SK-N-SH (cell line): ENCODE measurements at regions not wholly inside any gene's neighbourhood (a gene's known extent, or its start where the extent isn't known, plus 50 kb on each side); places are given as distances from the start of the nearest gene placed in this dataset.
A peak's percentile ranks its signal among the peaks of the same experiment; 100 is the strongest.

Experiments used
- CTCF ChIA-PET: fragments of 300-600, 350-600 bp; formaldehyde crosslinking; extraction: SDS; loops from one replicate; lab custom pipeline; 2021; lab: Yijun Ruan, JAX
- POLR2A ChIA-PET: fragments of 350-600 bp; sonication (Branson Sonifier 250); formaldehyde crosslinking; extraction: SDS; loops from one replicate; lab custom pipeline; 2020; ENCODE audit warnings: antibody characterized with exemption, inconsistent platforms; lab: Yijun Ruan, JAX
- DNase-seq: peaks from one replicate; pipeline ENCODE4 v3.0.0; 2012
- H2AFZ ChIP-seq: fragments of 200-600 bp; sonication (generic); 2 replicates; pipeline ENCODE4 v1.8.1; 2016; ENCODE audit warnings: antibody characterized with exemption, mild to moderate bottlenecking, low read depth
- H3F3A ChIP-seq: fragments of 200-600 bp; sonication (generic); replicated peaks from 2 replicates; pipeline ENCODE3; 2016; ENCODE audit warnings: antibody characterized with exemption, mild to moderate bottlenecking; ENCODE audit not compliant: insufficient read depth
- H3K27ac ChIP-seq, 2 experiments: fragments of 200-500 bp in 1 of 2; fragments of 200-600 bp in 1 of 2; sonication (Bioruptor generic) in 1 of 2; sonication (generic), shearing (Covaris generic) in 1 of 2; 2 replicates each; pipeline versions ENCODE4 v1.5.1 to v1.6.1; 2014 to 2016; ENCODE audit warnings: low read depth in 2 of 2, inconsistent platforms in 1 of 2, low read length in 1 of 2, mild to moderate bottlenecking in 1 of 2, mixed read lengths in 1 of 2
- H3K27me3 ChIP-seq: fragments of 200-600 bp; sonication (generic), shearing (Covaris generic); 2 replicates; pipeline ENCODE4 v1.6.1; 2016; ENCODE audit warnings: mixed run types; ENCODE audit not compliant: insufficient read depth
- H3K36me3 ChIP-seq, 2 experiments: fragments of 200-500 bp in 1 of 2; fragments of 200-600 bp in 1 of 2; sonication (Bioruptor generic) in 1 of 2; sonication (generic) in 1 of 2; replicated peaks in 1 of 2; 2 replicates each; pipeline versions ENCODE3 to v1.5.1; 2014 to 2016; ENCODE audit warnings: low read length in 1 of 2, mild to moderate bottlenecking in 1 of 2; ENCODE audit not compliant: insufficient read depth in 2 of 2, control insufficient read depth in 1 of 2
- H3K4me1 ChIP-seq, 2 experiments: fragments of 200-500 bp in 1 of 2; fragments of 200-600 bp in 1 of 2; sonication (Bioruptor generic) in 1 of 2; sonication (generic), shearing (Covaris generic) in 1 of 2; 2 replicates each; pipeline versions ENCODE4 v1.5.1 to v1.6.1; 2014 to 2016; ENCODE audit warnings: low read depth in 1 of 2, low read length in 1 of 2, mixed run types in 1 of 2; ENCODE audit not compliant: insufficient read depth in 2 of 2, control insufficient read depth in 1 of 2
- H3K4me2 ChIP-seq: fragments of 200-600 bp; sonication (generic), shearing (Covaris generic); 2 replicates; pipeline ENCODE4 v1.6.1; 2017; ENCODE audit warnings: mixed run types
- H3K4me3 ChIP-seq, 2 experiments: fragments of 200-500 bp in 1 of 2; fragments of 200-600 bp in 1 of 2; sonication (Bioruptor generic) in 1 of 2; sonication (generic), shearing (Covaris generic) in 1 of 2; 2 replicates each; pipeline versions ENCODE4 v1.5.1 to v1.8.1; 2014 to 2016; ENCODE audit warnings: low read depth in 2 of 2, inconsistent platforms in 1 of 2, low read length in 1 of 2, mild to moderate bottlenecking in 1 of 2, mixed read lengths in 1 of 2, moderate library complexity in 1 of 2
- H3K79me2 ChIP-seq: fragments of 200-600 bp; sonication (generic); 2 replicates; pipeline ENCODE4 v1.8.1; 2017; ENCODE audit warnings: mild to moderate bottlenecking; ENCODE audit not compliant: insufficient read depth
- H3K9ac ChIP-seq: fragments of 200-600 bp; sonication (generic); 2 replicates; pipeline ENCODE4 v1.6.1; 2017; ENCODE audit warnings: mixed run types
- H3K9me2 ChIP-seq: fragments of 200-600 bp; sonication (generic); 2 replicates; pipeline ENCODE4 v1.6.1; 2017; ENCODE audit warnings: mixed run types
- H3K9me3 ChIP-seq: fragments of 200-600 bp; sonication (generic); 2 replicates; pipeline ENCODE4 v1.6.1; 2017; ENCODE audit warnings: mixed run types, mild to moderate bottlenecking, moderate library complexity
- H4K20me1 ChIP-seq: fragments of 200-600 bp; sonication (generic); 2 replicates; pipeline ENCODE4 v1.6.1; 2017; ENCODE audit warnings: mild to moderate bottlenecking, mixed run types; ENCODE audit not compliant: insufficient read depth
- CHD2 ChIP-seq: fragments of 150-350 bp; IDR thresholded peaks from 2 replicates; pipeline ENCODE4 v1.6.1; 2018; ENCODE audit warnings: low read length; ENCODE audit not compliant: partially characterized antibody
- ELF1 ChIP-seq: IDR thresholded peaks from 2 replicates; pipeline ENCODE4 v1.4.0; 2012
- EP300 ChIP-seq, 2 experiments: IDR thresholded peaks; 2 replicates each; pipeline versions ENCODE4 v1.4.0 to v1.6.1; 2012; ENCODE audit warnings: borderline replicate concordance in 1 of 2, low read depth in 1 of 2, low read length in 1 of 2
- EZH2phosphoT487 ChIP-seq: fragments of 200-600 bp; sonication (generic); IDR thresholded peaks from 2 replicates; pipeline ENCODE4 v1.6.1; 2017; ENCODE audit warnings: low read depth, mixed run types, mild to moderate bottlenecking, antibody characterized with exemption, moderate library complexity, borderline replicate concordance
- FOSL2 ChIP-seq: IDR thresholded peaks from 2 replicates; pipeline ENCODE4 v1.4.0; 2012; ENCODE audit warnings: low read depth, mild to moderate bottlenecking, moderate library complexity, borderline replicate concordance
- GATA2 ChIP-seq: sonication (generic); formaldehyde crosslinking; IDR thresholded peaks from 2 replicates; pipeline ENCODE4 v1.5.0; 2020; ENCODE audit warnings: mild to moderate bottlenecking, missing genetic modification reagents
- MEF2A ChIP-seq: IDR thresholded peaks from 2 replicates; pipeline ENCODE4 v1.4.0; 2012; ENCODE audit warnings: low read depth, borderline replicate concordance
- NFIC ChIP-seq: IDR thresholded peaks from 2 replicates; pipeline ENCODE4 v1.4.0; 2012; ENCODE audit warnings: borderline replicate concordance
- RXRA ChIP-seq: IDR thresholded peaks from 2 replicates; pipeline ENCODE4 v1.4.0; 2012; ENCODE audit warnings: low read depth, mild to moderate bottlenecking, borderline replicate concordance
- TAF1 ChIP-seq: IDR thresholded peaks from 2 replicates; pipeline ENCODE4 v1.6.1; 2012; ENCODE audit warnings: low read depth, mild to moderate bottlenecking, low read length, moderate library complexity, borderline replicate concordance
- TCF12 ChIP-seq: IDR thresholded peaks from 2 replicates; pipeline ENCODE4 v1.4.0; 2012
- TEAD4 ChIP-seq: IDR thresholded peaks from 2 replicates; pipeline ENCODE4 v1.4.0; 2012; ENCODE audit warnings: mild to moderate bottlenecking, borderline replicate concordance; ENCODE audit not compliant: insufficient read depth
- YY1 ChIP-seq: IDR thresholded peaks from 2 replicates; pipeline ENCODE4 v1.4.0; 2012; ENCODE audit warnings: low read depth, mild to moderate bottlenecking
- WGBS: methylation state at CpG from one replicate; pipeline ENCODE4 v1.1.6; 2017; ENCODE audit warnings: low lambda C conversion rate; 5-methylcytosine and 5-hydroxymethylcytosine counted together
- TF ChIP-seq, protein P1 (sequence below): IDR thresholded peaks from 2 replicates; pipeline ENCODE4; 2012
- TF ChIP-seq, protein P2 (sequence below): fragments of 200-600 bp; sonication (generic); IDR thresholded peaks from 2 replicates; pipeline ENCODE4 v1.6.1; 2017; ENCODE audit warnings: antibody characterized with exemption, mild to moderate bottlenecking, moderate library complexity

DNA sequence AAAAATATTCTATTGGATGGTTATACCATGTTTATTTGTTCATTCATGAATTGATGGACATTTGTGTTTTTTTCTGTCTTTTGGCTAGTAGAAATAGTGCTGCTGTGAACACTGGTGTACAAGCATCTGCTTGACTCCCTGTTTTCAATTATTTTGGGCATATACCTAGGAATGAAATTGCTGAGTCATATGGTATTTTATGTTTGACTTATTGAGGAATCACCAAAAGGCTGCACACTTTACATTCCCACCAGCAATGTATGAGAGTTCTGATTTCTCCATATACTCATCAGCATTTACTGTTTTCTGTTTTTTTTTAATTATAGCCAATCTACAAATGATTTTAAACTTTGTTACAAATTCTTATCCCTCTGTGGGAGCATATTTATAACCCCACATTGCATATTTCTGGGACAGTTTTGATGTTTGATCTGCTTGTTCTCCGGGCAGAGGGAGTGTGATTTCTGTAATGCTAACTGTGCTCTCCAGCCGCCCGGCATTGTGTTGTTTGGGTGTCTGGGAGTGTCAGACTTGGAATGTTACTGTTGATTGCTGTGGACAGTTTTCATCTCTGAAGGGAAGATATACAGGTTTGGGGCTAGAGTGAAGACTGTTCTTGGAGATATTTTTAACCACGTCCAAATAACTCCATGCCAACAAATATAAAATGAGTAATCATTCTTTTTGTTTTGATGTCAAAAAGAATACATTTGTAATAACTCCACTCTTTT, 60.5 kb upstream of the PGRMC2 start:
- H4K20me1 ChIP-seq = no peaks in the 10 kb centered on the region
- no peaks in the 10 kb centered on the region for H3K27me3 ChIP-seq
- no peaks in the 10 kb centered on the region for H3K36me3 ChIP-seq
- ChIA-PET CTCF (no interaction called here), POLR2A (no interaction called here)
- H3F3A ChIP-seq = peaks cover 28% of the 10 kb centered on the region
- DNase-seq = no peak
- H3K27ac ChIP-seq = peak overlapping the region; percentile 59 to 89; a peak in 3 of 4 replicates
- peak overlapping the region; percentile 61 for H3K4me2 ChIP-seq
- no peaks in the 10 kb centered on the region for H3K9me2 ChIP-seq
- TF ChIP-seq ELF1 (no peak), NFIC (peak; percentile 36; the same call in 1 of the 2 replicates), EP300 (IDR thresholded peaks at IDR 0.05; ENCODE audit: borderline replicate concordance in 1 of 2, low read depth in 1 of 2, low read length in 1 of 2) (peak in 1 of 2 experiments; percentile 45; a peak in 1 of 4 replicates), TCF12 (peak; percentile 54), GATA2 (no peak), CHD2 (no peak), TEAD4 (no peak), EZH2phosphoT487 (no peak), MEF2A (peak; percentile 50; the same call in 1 of the 2 replicates), YY1 (no peak)
- TF ChIP-seq, protein P1, sequence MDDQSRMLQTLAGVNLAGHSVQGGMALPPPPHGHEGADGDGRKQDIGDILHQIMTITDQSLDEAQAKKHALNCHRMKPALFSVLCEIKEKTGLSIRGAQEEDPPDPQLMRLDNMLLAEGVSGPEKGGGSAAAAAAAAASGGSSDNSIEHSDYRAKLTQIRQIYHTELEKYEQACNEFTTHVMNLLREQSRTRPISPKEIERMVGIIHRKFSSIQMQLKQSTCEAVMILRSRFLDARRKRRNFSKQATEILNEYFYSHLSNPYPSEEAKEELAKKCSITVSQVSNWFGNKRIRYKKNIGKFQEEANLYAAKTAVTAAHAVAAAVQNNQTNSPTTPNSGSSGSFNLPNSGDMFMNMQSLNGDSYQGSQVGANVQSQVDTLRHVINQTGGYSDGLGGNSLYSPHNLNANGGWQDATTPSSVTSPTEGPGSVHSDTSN = peak; percentile 84
- H3K79me2 ChIP-seq = no peaks in the 10 kb centered on the region
- peaks cover 0 to 13% of the 10 kb centered on the region in 2 experiments; a peak in 2 of 4 replicates for H3K4me1 ChIP-seq
- 0 out of 4 replicates have a peak overlapping the region, but pooled peaks of 1 of the 2 experiments have one; percentile 7 for H3K4me3 ChIP-seq
- H3K9ac ChIP-seq = peak overlapping the region; percentile 35; the same call in 1 of the 2 replicates
- H2AFZ ChIP-seq = peak overlapping the region; percentile 55; the same call in 1 of the 2 replicates
- H3K9me3 ChIP-seq = no peaks in the 10 kb centered on the region
- WGBS = 49% methylated on average over 4 of the region's 4 CpGs

GRCh38 chr4:128347175-128347868, 59.7 kb upstream of the PGRMC2 start:
- no peak for DNase-seq
- H3K27me3 ChIP-seq = no peaks in the 10 kb centered on the region
- no peak overlapping the region; the same call in 1 of the 2 replicates for H3K9ac ChIP-seq
- H3K36me3 ChIP-seq = no peaks in the 10 kb centered on the region
- no peaks in the 10 kb centered on the region for H4K20me1 ChIP-seq
- peaks cover 28% of the 10 kb centered on the region for H3F3A ChIP-seq
- H3K4me2 ChIP-seq = 0 out of 2 replicates have a peak overlapping the region, but pooled peaks have one; percentile 61
- ChIA-PET POLR2A (no interaction called here), CTCF (interaction anchor here (0.6 kb wide), 1 partner anchor 897 kb away, joined by 3 read pairs; no protein-coding TSS in a partner anchor)
- H3K4me1 ChIP-seq = peaks cover 0 to 13% of the 10 kb centered on the region in 2 experiments; a peak in 3 of 4 replicates
- no peaks in the 10 kb centered on the region for H3K79me2 ChIP-seq
- no peak overlapping the region for H3K4me3 ChIP-seq
- no peak overlapping the region for H2AFZ ChIP-seq
- H3K9me2 ChIP-seq = no peaks in the 10 kb centered on the region
- TF ChIP-seq FOSL2 (no peak), RXRA (no peak), TCF12 (no peak), TAF1 (no peak)
- TF ChIP-seq, protein P2, sequence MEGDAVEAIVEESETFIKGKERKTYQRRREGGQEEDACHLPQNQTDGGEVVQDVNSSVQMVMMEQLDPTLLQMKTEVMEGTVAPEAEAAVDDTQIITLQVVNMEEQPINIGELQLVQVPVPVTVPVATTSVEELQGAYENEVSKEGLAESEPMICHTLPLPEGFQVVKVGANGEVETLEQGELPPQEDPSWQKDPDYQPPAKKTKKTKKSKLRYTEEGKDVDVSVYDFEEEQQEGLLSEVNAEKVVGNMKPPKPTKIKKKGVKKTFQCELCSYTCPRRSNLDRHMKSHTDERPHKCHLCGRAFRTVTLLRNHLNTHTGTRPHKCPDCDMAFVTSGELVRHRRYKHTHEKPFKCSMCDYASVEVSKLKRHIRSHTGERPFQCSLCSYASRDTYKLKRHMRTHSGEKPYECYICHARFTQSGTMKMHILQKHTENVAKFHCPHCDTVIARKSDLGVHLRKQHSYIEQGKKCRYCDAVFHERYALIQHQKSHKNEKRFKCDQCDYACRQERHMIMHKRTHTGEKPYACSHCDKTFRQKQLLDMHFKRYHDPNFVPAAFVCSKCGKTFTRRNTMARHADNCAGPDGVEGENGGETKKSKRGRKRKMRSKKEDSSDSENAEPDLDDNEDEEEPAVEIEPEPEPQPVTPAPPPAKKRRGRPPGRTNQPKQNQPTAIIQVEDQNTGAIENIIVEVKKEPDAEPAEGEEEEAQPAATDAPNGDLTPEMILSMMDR = no peak
- TF ChIP-seq, protein P1 = no peak
- WGBS = 82% methylated on average over 4 of the region's 4 CpGs
- H3K9me3 ChIP-seq = no peaks in the 10 kb centered on the region
- peak overlapping the region; percentile 59 to 89; a peak in 3 of 4 replicates for H3K27ac ChIP-seq
